ENCODE measurements at regions not wholly inside any gene's neighbourhood (a gene's known extent, or its start where the extent isn't known, plus 50 kb on each side); places are given as distances from the start of the nearest gene placed in this dataset.

DNA sequence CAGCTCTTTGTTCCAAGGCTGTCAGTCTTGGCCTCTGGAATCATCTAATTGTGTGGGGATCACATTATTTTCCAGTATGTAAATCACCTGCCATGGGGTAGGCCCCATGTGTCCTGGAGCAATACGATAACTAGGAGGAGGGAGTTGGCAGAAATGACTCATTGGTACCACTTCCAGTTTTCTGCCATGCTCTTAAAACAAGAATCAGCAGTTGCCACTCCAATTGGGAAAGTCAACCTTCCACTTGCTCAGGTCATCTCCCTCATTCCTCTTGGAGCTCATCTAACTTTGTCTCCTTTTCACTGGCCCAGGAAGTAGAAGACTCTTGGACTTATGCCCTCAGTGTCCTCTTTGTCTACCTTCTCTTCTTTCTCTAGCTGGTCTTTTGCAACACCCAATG, 487.0 kb downstream of the SLC4A3 start:
- no peak for DNase-seq (ENCODE audit: low spot score)

DNA sequence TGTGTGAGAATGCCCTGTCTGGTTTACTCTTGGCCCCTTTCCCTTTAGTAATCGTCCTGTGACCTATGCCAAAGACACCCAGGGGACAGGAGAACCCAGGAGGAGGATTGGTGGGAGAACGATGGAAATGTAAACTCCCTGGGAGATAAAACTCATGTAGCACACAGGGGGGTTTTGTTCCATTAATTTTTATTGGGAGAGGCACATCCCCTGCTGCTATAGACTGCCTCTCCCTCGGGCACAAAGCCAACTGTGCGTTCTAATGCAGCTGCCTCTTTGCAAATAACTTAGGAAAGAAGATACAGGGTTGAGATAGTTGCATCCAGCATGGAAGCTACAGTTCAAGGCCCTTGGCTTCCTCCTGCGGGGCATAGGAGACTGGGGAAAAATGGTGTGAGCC, 489.6 kb downstream of the SLC4A3 start:
- no peak for DNase-seq (ENCODE audit: low spot score)

DNA sequence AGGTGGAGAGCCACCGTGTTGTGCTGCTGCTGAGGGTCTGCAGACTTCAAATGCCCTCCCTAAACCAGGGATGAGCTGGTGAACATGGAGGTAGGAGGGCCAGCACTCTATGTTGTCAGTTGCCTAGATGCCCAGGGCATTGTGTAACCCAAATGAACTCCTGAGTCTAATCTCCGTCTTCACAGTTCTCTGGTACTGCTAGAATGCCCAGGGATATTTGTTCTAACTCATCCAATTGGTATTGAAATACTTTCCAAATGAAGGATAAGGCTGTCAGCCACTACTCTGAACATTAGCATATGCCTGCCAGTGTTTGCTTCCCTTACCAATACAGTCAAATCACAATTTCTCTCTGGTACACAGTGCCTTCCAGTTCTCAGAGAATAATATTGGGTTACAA, 492.6 kb downstream of the SLC4A3 start:
- no peak for DNase-seq (ENCODE audit: low spot score)

DNA sequence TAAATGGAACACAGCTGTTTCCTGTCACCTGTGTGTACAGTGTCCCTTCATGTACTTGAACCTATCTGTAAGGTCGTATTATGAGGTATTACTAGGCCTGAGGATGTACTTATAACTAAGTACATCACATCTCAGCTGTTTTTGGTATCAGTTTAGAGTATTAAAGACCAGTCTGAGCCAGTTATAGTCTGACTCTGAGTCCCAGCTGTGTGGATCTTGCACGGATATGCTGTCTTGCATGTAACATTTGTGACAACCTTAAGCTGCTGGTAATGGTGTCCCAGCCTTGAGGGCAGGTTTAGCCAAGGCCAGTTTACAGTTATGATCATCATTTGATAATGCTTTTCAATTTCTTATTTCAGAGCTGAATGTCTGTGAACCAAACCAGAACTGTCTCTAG, 496.3 kb downstream of the SLC4A3 start:
- DNase-seq (ENCODE audit: low spot score) = no peak

DNA sequence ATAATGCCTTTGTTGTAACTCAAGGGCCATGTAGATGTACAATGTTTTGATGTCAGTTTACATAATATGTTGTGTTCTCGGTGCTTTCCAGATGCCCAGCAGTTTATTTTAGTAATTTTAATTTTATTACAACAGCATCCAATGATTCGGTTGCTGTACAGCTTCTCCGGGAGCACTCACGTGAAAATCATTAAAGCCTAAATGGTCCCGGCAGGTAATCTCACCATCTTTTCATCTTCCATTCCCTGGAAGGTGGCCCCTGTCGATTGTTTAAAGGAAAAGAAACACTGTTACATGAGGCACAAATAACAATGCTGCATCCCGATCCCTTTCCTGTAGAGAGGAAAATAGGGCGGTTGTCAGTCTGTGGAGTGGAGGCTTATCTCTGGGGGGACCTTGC, 498.1 kb downstream of the SLC4A3 start:
- no peak for DNase-seq (ENCODE audit: low spot score)

DNA sequence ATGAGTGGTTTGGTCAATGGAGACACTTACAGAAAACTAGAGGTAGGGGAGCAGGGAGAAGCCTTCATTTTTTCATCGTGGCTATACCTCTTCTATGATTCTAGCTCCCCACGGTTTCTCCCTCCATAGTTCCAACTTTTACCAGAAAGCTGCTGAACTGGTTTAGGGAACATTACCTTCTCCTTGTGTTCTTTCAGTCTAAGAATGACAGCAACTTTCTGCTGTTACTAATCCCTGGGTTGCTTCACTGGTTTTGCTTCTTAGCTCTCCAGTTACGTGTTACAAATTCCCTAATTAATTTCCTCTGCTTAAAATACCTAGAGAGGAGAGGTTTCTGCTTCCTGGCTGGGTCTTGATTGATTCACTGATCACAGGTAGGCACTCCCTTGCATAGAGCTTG, 499.9 kb downstream of the SLC4A3 start:
- DNase-seq (ENCODE audit: low spot score) = no peak

DNA sequence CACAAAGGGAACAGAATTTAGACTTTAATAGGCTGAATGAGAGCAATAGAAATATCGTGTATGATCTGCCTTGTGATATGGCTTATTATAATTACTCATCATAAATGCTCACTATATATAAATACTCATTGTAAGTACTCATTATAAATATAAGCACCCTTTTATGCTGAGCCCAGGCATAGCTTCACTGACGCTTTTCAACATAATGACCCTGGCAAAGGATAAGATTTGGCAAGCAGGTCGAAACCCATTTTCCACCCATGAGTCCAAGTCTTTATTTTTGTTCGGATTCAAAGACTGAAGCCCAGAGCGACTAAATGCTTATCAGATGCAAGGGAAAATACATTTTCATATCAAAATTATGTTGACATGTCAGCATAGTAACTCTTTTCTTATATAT, 500.4 kb downstream of the SLC4A3 start:
- no peak for DNase-seq (ENCODE audit: low spot score)

DNA sequence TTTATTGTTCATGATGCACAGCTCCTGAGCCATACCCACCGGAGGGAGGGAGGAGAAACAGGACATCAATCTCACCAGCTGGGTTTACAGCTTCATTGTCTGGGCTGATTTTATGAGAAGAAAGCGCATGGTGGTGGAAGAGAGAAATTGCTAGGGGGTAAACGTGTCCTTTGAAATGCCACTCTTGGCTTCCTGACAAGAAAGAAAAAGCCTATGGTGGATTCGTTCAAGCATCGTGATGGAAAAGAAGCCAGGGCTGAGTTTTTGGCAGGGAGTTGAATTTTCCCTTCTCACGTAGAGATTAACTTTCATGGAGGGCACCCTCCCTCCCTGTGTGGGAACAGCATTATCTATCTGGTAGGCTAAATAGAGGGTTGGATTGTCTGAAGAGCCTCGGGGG, 502.0 kb downstream of the SLC4A3 start:
- no peak for DNase-seq (ENCODE audit: low spot score)

DNA sequence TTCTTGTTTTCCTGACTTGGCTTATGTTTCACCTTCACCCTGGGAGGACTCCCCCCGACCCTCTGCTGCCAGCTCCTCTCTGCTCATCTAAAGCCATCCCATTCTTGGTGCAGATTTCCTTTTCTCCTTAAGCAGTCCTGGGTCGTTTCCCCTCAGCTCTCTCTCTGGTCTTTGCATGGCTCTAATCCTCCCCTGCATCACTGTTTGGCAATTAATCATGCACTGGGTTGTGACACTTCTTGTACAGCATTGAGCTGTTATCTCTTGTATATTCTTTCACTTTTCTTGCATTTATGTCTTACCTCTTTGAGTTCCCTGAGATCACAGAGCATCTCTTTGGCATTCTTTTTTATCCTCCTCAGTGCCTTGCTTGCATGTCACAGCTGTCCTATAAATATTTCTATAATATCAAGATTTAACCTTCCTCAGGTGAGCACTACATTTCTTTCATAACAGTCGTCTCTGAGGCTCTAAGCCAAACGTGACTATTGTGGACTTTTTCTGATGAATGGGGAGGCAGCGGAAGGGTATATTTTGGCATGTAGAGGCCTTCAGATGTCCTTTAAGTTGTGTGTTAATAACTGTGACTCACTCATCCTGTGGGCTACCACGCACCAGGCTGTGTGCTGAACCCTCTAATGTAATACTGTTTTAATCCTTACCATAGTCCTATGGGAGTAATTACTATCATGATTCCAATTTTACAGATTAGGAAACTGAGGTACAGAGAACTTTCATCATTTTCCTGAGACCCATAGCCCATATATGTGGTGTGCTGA, 507.5 kb downstream of the SLC4A3 start:
- DNase-seq (ENCODE audit: low spot score) = no peak

DNA sequence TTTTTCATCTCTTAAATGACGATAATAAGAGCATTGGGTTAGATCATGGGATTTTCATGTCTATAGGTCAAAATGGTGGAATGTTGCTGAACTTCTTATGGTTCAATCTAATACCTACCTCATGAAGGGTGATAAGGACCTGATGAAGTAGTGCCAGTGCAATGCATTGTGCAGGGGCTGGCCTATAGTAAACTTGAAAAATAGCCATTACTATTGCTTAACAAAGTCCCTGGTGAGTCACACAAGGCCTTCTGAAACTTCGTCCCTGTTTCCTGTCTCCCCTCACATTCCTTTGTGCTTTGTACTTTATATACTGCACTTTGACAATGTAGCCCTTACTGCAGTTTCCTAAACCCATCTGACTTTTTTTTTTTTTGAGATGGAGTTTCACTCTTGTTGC, 515.9 kb downstream of the SLC4A3 start:
- no peak for DNase-seq (ENCODE audit: low spot score)

DNA sequence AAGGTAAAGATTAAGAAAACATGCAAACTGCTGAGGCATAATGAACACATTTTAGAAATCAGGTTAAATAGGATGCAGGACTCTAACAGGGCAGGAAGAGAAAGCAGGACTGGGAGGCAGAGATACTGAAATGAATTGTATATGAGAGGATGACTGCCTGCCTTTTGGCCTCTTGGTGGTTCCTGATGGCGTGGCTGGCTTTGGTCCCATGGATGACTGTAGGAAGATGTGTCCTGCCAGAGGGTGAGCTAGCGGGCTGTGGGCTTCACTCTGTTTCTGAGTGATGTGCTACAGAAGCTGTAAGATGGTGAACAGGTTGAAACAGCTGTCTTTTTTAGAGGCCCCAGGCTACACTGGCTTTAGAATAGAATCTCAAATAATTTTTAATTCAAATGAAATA, 517.0 kb downstream of the SLC4A3 start:
- DNase-seq (ENCODE audit: low spot score) = no peak

DNA sequence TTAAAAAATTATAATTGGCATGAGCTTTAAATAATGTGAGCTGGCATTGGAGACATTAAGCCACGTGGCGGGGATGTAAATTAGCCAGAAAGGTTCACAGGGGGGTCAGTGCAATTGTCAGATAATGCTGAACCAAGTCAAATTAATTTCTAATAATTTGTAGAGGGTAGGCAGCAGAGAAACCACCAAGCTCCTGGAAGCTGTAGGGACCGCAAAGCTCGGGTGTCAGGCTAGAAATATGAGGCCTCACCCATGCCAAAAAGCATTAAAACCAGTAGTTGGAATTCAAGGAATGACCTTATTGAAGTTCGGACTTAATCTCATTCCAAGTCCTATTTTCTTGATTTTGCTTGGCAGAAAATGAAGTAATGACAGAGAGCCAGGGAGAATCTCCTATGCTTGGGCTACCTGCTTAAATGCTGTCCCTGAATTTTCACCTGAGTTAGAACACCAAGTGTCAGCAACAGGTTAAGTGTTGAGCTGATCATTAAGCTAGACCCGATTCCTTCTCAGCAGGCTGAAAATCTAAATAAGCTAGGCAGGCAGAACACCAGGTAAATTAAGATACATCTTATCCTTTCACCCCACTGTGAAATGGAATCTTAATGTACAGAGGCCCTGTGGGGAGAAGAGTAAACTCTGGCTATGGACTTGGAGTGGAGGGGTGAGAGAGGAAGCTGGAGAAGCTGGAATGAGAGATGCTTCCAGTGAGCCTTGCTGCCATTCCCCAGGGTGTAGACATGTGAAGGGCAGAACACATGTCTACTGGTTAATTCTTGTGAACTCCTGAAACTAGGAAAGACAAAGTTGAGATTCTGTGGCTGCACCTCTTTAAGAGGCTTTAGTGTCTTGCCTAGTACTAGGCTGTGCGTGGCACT, 520.0 kb downstream of the SLC4A3 start:
- no peak for DNase-seq (ENCODE audit: low spot score)

DNA sequence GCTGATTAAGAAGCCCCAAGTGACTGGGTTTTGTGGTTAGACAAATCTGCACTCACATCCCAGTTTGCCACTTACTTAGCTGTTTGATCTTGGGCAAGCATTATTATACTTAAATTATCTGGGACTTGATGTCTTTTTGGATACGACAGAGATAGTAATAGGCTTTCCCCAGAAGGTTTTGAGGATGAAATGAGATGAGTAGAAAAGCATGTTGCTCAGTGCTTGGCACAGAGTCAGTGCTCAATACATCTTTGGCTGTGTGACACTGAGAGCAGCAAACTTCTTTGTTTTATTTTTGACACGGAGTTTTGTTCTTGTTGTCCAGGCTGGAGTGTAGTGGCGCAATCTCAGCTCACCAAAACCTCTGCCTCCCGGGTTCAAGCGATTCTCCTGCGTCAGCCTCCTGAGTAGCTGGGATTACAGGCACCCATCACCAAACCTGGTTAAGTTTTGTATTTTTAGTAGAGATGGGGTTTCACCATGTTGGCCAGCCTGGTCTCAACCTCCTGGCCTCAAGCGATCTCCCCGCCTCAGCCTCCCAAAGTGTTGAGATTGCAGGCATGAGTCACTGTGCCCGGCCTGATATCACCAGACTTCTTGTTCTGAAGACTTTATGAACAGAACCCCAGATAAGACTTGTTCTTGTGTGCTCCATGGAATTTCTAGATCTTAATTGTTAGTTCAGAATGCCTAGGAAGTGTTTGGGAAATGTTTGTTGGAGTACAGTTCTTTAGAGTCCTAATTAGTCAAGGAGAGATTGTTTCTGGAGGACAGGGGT, 521.2 kb downstream of the SLC4A3 start:
- DNase-seq (ENCODE audit: low spot score) = no peak

DNA sequence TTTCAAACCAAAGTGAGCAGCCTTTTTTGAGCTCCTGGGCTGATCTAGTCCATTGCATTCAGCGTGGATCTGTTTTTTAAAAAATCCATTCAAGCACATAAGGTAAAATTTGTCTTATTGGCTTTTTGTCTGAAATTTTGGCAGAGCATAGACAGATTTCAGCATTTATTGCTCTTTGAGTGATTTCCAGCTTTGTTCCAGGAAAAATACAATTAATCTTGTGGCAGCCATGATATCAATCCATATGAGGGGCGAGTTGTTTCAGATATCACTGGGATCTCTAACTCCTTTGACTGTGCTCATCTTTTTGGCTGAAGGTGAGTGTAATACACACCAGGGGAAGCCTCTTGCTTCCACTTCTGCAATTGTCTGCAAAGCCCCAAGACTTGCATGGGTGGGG, 523.9 kb downstream of the SLC4A3 start:
- no peak for DNase-seq (ENCODE audit: low spot score)

DNA sequence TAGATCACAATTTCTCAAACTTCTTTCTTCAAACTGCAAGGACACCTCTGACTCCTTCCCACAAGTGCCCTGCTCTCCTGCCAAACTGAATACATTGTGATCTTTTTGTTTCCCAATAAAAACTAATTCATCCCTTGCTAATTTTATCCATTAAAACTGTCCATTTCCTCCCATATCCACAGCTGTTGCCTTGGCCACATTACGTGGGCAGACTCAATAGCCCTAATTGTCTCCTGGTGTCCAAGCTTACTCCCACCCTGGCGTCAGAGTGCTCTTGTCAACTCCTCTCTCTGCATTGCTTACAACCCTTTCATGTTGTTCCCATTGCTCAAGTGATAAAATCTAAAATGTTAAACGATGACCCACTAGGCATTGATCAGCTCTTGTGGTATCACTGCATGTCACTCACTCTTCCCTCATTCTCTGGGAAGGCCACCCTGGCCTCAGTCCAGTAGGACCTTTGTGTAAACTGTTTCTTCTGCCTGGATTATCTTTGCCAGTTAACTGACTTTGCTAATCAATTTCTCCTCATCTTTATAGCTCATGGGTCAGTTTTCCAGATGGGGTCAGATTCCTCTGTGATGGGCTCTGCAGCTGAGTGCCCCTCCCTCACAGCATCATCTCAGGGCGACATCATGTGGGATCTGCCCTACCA, 525.0 kb downstream of the SLC4A3 start:
- DNase-seq (ENCODE audit: low spot score) = no peak

DNA sequence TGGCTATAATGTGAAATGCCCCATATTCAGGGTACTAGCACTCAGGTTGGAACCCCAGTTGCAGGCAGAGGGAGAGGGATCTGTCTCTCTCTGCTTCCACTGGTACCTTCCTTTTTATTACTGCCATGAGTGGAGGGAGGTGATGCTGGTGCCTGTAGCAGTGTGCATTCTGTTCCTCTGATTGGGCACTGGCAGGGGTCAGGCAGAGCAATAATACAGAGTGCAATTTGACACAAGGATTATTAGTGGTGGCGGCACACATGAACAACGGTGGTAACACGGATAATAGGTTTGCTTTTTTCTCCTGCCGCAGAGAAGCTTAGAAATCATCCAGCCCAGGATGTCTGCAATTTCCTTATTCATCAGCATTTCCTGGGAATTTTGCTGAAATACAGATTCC, 525.7 kb downstream of the SLC4A3 start:
- no peak for DNase-seq (ENCODE audit: low spot score)

DNA sequence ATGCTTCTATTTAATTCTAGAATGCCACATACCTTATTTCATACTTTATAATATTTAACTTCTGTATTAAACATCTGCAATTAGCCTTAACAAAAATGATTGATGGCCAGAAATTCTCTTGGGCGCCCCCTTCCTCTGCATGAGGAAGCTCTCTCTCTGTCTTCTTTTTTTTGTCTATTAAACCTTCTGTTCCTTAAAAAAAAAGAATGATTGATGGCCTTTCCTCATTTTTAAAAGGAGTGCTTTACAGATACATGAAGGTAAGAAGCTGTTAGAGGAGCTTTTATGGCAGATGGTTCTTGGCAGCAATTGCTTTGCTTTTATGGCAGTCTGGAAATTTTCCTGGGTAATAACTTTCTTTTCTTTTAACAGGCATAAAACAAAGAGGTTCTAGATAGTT, 526.9 kb downstream of the SLC4A3 start:
- no peak for DNase-seq (ENCODE audit: low spot score)

DNA sequence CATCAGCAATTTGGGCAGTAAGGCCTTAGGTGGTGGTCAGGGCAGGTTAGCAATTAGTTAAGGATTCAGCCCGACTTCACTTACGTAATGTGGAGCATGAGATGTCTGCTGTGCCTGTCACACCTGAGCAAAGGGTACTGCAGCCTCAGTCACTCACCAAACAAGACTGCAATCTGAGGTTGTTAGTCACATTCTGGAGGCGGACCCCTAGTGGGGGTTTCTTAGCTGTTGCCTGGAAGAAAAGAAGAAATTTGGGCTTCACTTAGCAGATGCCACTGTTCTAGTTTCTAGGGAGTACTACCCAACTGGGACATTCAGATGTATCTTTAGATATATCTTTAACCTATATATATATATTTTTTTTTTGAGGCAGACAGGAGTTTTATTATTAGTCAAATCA, 529.9 kb downstream of the SLC4A3 start:
- no peak for DNase-seq (ENCODE audit: low spot score)

DNA sequence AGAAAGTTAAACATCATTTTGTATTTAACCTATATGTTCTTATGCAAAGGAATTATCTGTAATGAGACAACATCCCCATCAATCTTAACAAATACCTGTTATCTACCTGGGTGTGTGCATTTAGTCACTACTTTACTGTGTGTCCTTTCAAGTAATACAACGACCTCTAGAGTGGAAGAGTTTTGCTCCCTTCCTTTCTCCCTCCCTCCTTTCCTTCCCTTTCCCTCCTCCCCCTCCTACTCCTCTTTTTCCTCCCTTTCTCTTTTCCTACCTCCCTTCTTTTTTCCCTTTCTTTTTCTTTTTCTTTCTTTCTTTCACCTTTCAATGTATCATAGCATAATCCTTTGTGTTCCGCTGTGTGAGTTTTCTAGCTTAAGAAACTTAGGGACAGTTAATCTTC, 532.3 kb downstream of the SLC4A3 start:
- no peak for DNase-seq (ENCODE audit: low spot score)

DNA sequence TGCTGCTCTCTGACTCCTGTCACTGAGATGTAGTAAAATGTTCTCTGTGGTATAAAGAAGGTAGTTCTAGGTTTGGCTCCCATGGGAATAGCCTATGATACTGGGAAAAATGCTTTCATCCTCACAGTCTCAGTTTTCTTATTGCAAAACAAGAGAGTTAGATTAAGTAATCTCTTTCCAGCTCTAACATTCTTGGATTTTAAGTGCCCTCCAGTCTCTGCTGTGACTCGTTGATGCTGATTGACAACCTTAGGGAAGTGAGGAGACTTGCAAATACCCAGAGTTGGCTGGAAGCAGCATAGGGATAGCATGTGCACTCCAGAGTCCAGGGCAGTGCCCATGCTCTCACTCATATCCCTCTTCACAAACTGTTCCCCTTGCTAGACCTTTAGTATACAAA, 534.9 kb downstream of the SLC4A3 start:
- no peak for DNase-seq (ENCODE audit: low spot score)

DNA sequence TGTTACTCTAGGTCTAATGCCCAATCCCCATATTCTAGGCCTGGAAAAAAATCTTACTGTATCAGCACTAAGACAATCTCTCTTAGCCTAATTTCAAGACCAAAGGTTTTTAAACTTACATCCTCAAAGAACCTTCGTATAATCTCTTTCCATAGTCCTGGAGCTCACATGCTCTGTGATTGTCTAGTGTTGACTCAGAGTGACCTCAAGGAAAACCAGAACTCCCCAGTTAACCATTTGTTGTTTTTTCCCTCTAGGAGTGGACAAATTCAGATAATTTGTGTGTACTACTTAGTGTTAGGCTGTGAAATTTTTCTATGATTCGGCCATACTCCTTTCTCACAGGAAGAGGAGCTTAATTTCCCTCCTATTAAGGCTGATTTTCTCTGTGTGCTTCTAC, 536.1 kb downstream of the SLC4A3 start:
- no peak for DNase-seq (ENCODE audit: low spot score)

DNA sequence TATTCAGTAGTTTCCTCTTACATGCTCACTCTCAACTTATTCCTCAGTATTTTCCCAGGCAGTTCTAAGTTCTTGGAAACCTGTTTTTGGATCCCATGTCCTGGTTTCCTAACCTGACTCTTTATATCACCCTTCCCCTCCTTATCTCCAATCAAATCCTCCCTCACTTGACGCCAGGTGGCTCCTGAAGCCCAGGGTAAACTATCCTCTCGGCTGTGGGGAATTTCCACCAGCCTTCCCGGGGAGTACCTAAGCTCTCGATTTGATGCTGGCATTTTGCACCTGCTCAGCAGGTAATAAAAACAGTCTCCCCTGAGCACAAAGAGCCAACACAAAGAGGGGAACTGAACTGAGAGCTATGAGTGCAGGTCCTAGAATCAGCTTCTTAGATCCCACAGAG, 538.0 kb downstream of the SLC4A3 start:
- DNase-seq (ENCODE audit: low spot score) = no peak

Data from CD4-positive, alpha-beta T cell treated with Interleukin-6 at 100 ng/mL for 8 hours (primary cell).